Adrenal gland (tissue), 9 donors: ENCODE measurements at regions not wholly inside any gene's neighbourhood (a gene's known extent, or its start where the extent isn't known, plus 50 kb on each side); places are given as distances from the start of the nearest gene placed in this dataset.

Experiments
- DNase-seq, 7 donors: peaks; one replicate each; pipeline ENCODE4 v3.0.0-alpha.2; 2019 to 2020
- H3K27ac ChIP-seq, 5 donors: fragments of 200-600 bp; sonication (generic) in 4 of 5; 1 replicate in 3 of 5; 2 replicates in 2 of 5; pipeline versions ENCODE4 v1.5.1 to v1.8.0; 2016 to 2020; ENCODE audit warnings: mild to moderate bottlenecking in 1 of 5
- H3K27me3 ChIP-seq: fragments of 200-600 bp; 2 replicates; pipeline ENCODE4 v1.8.0; 2021
- H3K36me3 ChIP-seq, 2 donors: fragments of 200-600 bp; replicated peaks in 1 of 2; 1 replicate in 1 of 2; 2 replicates in 1 of 2; pipeline versions ENCODE4 v1.5.1 to v1.8.0; 2018 to 2022
- H3K4me1 ChIP-seq, 2 donors: fragments of 200-600 bp; replicated peaks in 1 of 2; 1 replicate in 1 of 2; 2 replicates in 1 of 2; pipeline versions ENCODE4 v1.5.1 to v1.8.0; 2018 to 2021
- H3K4me3 ChIP-seq, 4 donors: fragments of 200-600 bp; sonication (generic) in 3 of 4; one replicate each; pipeline ENCODE4 v1.5.1; 2016 to 2018
- H3K9me3 ChIP-seq, 3 donors: fragments of 200-600 bp; sonication (generic) in 1 of 3; replicated peaks in 1 of 3; 1 replicate in 2 of 3; 2 replicates in 1 of 3; pipeline versions ENCODE4 v1.5.1 to v1.8.0; 2016 to 2021
- CTCF ChIP-seq, 6 experiments: fragments of 450-650 bp in 4 of 6; fragments of 200-600 bp in 2 of 6; sonication (generic) in 1 of 6; IDR thresholded peaks; 1 replicate in 5 of 6; 2 replicates in 1 of 6; pipeline versions ENCODE4 v1.5.1 to v1.8.0; 2016 to 2021; ENCODE audit warnings: antibody characterized with exemption in 6 of 6, mild to moderate bottlenecking in 2 of 6, moderate library complexity in 1 of 6
- POLR2A ChIP-seq, 2 donors: fragments of 450-650 bp; IDR thresholded peaks; one replicate each; pipeline ENCODE4 v1.6.1; 2017; ENCODE audit warnings: antibody characterized with exemption in 2 of 2, mild to moderate bottlenecking in 2 of 2, moderate library complexity in 1 of 2
- WGBS, 4 donors: extraction: QIAGEN DNeasy Blood & Tissue Kit in 2 of 4; methylation state at CpG; one replicate each; pipeline versions ENCODE4 v1.1.5 to v1.1.7; 2013 to 2017; 5-methylcytosine and 5-hydroxymethylcytosine counted together
- intact Hi-C, 2 donors: fragments of 100-400 bp; cut with DNase I; formaldehyde crosslinking; loops; one replicate each; pipeline versions ENCODE4 v1.14.1 to v1.15.0; 2022 to 2023
- donor health status: healthy with polysubstance abuse.
- donor health status: Bipolar disorder and iron deficiency.
- donor health status: DM: yes; HTN: yes; CAD: no.
- donor health status: DM: no; HTN: no; CAD: no.
- donor health status: DM: no; HTN: no; CAD: no.

- H3K9me3 ChIP-seq = no peaks in the 10 kb centered on the region
- TF ChIP-seq POLR2A (IDR thresholded peaks at IDR 0.05) = no peak
- no peak for TF ChIP-seq CTCF (IDR thresholded peaks at IDR 0.05)
- H3K4me1 ChIP-seq = no peaks in the 10 kb centered on the region
- H3K4me3 ChIP-seq = no peak overlapping the region
- DNase-seq = no peak
- no peak overlapping the region for H3K27ac ChIP-seq
- intact Hi-C loops = no loop called here
- 82 to 86% (median 82%) methylated on average over 11 of the region's 11 CpGs for WGBS, 4 donors
- no peaks in the 10 kb centered on the region for H3K36me3 ChIP-seq
- H3K27me3 ChIP-seq = no peaks in the 10 kb centered on the region
These were observed 171.7 kb upstream of the CELF2 start for GRCh38 chr10:10845826-10846503.

- intact Hi-C loops = no loop called here
- no peak overlapping the region for H3K4me3 ChIP-seq
- no peaks in the 10 kb centered on the region for H3K4me1 ChIP-seq
- no peak for TF ChIP-seq CTCF (IDR thresholded peaks at IDR 0.05)
- TF ChIP-seq POLR2A (IDR thresholded peaks at IDR 0.05) = no peak
- 70 to 82% (median 75%) methylated on average over 3 of the region's 3 CpGs for WGBS, 4 donors
- H3K27me3 ChIP-seq = no peaks in the 10 kb centered on the region
- H3K9me3 ChIP-seq = no peaks in the 10 kb centered on the region
- H3K27ac ChIP-seq = no peak overlapping the region
- no peaks in the 10 kb centered on the region for H3K36me3 ChIP-seq
- DNase-seq = no peak
These were observed 171.2 kb upstream of the CELF2 start for GRCh38 chr10:10846504-10846900.

DNA sequence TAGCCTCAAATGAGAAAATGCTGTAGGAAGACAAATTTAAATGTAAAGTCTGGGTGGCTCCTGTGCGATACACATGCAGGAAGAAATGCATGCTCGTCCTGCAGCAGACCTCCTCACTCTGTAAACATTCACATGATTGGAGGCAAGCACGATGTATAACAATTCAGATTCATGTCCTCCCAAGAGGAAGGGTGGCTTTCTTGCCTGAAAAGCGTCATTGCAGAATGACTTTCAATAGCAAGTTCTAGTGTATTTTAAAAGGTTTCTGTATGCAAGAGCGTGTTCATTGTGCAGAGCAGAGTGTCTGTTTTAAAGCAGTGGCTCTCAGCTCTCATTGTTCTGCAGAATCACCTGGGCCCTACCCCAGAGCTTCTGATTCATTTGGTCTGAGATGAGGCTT, 170.3 kb upstream of the CELF2 start:
- Histone ChIP-seq H3K4me3 (no peak overlapping the region), H3K9me3 (no peaks in the 10 kb centered on the region), H3K27me3 (no peaks in the 10 kb centered on the region), H3K27ac (no peak overlapping the region), H3K4me1 (no peaks in the 10 kb centered on the region), H3K36me3 (no peaks in the 10 kb centered on the region)
- 70 to 80% (median 75%) methylated on average over 5 of the region's 5 CpGs for WGBS, 4 donors
- DNase-seq = no peak
- TF ChIP-seq CTCF (IDR thresholded peaks at IDR 0.05) (no peak), POLR2A (IDR thresholded peaks at IDR 0.05) (no peak)
- intact Hi-C loops = no loop called here

GRCh38 chr10:10848488-10849111, 169.1 kb upstream of the CELF2 start:
- Histone ChIP-seq H3K9me3 (no peaks in the 10 kb centered on the region), H3K36me3 (no peaks in the 10 kb centered on the region), H3K27me3 (no peaks in the 10 kb centered on the region), H3K27ac (no peak overlapping the region), H3K4me3 (no peak overlapping the region), H3K4me1 (no peaks in the 10 kb centered on the region)
- 82 to 85% (median 83%) methylated on average over 13 of the region's 13 CpGs for WGBS, 4 donors
- no peak for TF ChIP-seq CTCF (IDR thresholded peaks at IDR 0.05)
- no peak for TF ChIP-seq POLR2A (IDR thresholded peaks at IDR 0.05)
- DNase-seq = no peak
- intact Hi-C loops = no loop called here
